Activated CD8-positive, alpha-beta memory T cell treated with anti-CD3 and anti-CD28 coated beads for 36 hours (primary cell): ENCODE measurements at regions not wholly inside any gene's neighbourhood (a gene's known extent, or its start where the extent isn't known, plus 50 kb on each side); places are given as distances from the start of the nearest gene placed in this dataset.
"Not testable (repeated sequence)": the region's sequence is repeated elsewhere in the genome, so short reads cannot be mapped to it uniquely, and the experiment has no call there.

Source experiments
- CTCF ChIA-PET: fragments of 350-600 bp; sonication (Branson Sonifier 250); formaldehyde crosslinking; loops from one replicate; lab custom pipeline; 2021; ENCODE audit warnings: antibody characterized with exemption; lab: Charles Lee
- POLR2A ChIA-PET: fragments of 350-600 bp; sonication (Branson Sonifier 250); formaldehyde crosslinking; loops from one replicate; lab custom pipeline; 2021; ENCODE audit warnings: antibody characterized with exemption; lab: Charles Lee

DNA sequence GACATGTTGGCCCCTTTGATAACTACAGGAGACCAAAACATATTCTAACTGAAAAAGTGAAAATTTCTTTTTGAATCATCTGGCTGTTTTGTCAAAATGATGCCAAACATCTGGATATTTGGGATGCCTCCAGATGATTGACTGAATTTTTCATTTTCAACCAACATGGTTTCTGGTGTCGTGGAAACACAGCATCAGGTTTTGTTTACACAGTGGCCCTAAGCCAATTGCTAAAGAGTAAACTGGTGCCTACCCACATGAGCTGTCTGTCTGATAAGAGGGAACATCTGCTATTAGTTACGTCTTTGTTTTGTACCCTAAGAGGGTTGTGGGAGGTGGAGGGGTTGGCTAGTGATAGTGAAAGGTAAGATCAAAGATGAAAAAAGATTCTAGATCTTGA is 204.8 kb downstream of the KCNK2 start:
- ChIA-PET POLR2A (no interaction called here), CTCF (no interaction called here)

DNA sequence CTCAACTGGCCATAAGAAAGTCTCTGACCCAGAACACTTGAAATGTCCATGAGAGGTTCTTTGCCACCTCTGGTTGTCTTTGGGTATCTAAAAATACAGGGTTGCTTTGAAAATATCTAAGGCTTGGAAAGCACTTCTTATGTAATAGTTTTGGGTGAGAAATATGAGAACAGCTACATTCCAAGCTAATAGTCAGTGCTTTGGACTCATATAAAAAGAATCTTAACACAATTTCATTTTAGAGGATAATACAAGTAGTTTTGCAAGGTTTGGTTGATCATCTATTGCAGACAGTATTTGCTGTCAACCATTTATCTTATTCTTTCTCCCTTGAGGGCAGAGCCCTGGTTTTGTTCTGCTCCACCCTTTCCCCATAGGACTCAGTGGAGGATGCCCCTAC is 207.5 kb downstream of the KCNK2 start:
- CTCF ChIA-PET = no interaction called here
- POLR2A ChIA-PET = no interaction called here

GRCh38 chr1:215292932-215293331 is 210.4 kb downstream of the KCNK2 start:
- POLR2A ChIA-PET = no interaction called here
- CTCF ChIA-PET = no interaction called here

GRCh38 chr1:215306426-215306825 is 223.9 kb downstream of the KCNK2 start:
- CTCF ChIA-PET = no interaction called here
- POLR2A ChIA-PET = no interaction called here

DNA sequence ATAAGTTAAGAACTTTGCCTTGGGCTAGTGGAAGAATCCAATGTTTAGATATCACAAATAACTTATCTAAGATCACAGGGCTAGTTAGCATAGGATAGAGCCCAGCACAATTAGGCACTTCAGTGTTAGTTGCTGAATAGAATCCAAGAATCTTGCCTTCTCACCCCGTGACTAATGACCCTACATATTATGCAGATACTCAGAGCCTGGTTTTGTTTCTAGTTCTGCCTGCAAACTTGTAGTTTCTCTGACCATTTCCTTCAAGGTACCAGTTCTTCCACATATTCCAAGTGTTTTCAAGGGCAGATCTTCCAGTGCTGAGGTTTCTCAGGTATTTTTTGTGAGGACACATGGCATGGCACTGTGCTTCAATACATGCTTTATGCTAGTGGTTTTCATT is 239.3 kb downstream of the KCNK2 start:
- CTCF ChIA-PET = no interaction called here
- POLR2A ChIA-PET = no interaction called here

DNA sequence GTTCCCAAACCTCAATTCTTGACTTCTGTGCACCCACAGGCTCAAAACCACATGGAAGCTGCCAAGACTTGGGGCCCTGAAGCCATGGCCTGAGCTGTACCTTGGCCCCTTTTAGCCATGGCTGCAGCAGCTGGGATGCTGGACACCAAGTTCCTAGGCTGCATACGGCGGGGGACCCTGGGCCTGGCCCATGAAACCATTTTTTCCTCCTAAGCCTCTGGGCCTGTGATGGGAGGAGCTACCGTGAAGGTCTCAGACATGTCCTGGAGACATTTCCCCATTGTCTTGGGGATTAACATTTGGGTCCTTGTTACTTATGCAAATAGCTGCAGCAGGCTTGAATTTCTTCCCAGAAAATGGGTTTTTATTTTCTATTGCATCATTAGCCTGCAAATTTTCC is 241.5 kb downstream of the KCNK2 start:
- POLR2A ChIA-PET, CTCF ChIA-PET: not testable (repeated sequence)

DNA sequence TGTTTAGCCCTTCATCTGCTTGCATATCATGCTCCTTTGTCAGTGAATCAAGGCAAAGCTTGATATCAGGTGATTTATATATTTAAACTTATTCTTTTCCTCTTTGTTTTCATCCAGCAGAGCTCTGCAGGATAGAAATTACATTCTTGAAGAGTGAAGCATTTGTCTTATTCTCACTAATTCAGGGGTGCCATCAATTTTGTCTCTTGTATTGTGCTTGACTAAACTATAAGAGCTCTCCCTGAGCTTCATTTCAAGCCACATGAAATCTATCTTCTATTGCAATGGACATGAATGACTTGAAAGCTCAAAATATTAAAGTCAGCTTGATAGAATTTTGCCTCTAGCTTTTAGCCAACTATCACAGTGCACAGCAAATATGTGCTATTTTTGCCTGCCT is 236.7 kb upstream of the KCTD3 start:
- ChIA-PET CTCF (no interaction called here), POLR2A (no interaction called here)

DNA sequence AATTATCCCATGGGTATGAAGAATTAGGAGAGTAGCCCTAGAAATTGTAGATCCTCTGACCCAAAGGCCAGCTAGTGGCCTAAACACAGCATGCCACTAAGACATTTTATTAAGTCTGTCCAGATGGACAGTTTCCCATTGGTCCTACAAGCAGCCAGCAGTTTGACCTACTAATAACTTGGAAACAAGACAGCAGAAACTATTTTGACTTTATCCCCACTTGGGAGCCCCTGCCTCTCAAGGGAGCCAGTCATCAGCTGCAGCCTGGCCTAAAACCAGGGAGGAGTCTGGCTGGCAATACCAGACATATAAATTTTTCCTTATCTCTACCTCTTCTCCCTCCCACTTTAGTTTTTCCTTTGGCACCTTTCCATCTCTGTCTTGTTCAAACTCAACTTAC is 222.6 kb upstream of the KCTD3 start:
- POLR2A ChIA-PET = no interaction called here
- CTCF ChIA-PET = no interaction called here

DNA sequence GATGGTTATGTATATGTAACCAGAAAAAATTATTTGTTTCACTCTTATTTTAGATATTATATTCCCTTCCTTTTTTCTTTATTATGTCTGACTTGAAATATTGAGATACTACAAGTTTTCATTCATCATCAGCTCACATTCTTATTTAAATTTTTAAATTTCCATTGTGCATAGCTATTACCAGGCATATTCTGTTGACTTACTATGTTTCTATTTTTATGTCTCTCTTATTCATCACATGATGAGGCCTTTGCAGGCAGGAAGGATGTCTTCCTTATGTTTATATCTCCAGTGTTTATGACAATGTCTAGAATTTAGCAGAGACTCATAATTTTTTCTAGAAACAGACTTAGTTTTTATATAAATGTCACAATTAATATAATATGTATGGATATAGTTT is 221.9 kb upstream of the KCTD3 start:
- ChIA-PET CTCF (no interaction called here), POLR2A (no interaction called here)

GRCh38 chr1:215345766-215346165 is 221.3 kb upstream of the KCTD3 start:
- ChIA-PET POLR2A (no interaction called here), CTCF (no interaction called here)

DNA sequence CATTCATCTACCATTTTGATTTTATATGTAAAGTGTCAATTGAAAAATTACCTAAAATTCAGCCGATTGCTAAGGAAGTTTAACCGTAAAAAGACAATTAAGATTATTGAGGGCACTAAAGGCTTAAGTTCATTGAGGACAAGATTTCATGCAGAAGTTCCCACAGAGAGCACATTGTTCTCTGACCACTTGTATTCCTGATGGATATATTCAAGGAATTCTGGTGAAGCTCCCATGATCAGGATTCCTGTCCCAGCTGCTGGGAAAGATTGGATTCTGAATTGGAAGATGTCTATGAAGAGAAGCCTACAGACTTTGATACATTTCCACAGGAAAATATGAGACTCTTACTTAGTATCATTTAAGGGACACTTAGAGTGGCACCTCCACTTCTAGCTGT is 209.2 kb upstream of the KCTD3 start:
- ChIA-PET CTCF (no interaction called here), POLR2A (no interaction called here)

- ChIA-PET CTCF (no interaction called here), POLR2A (no interaction called here)
These were observed 208.7 kb upstream of the KCTD3 start for GRCh38 chr1:215358356-215358755.

DNA sequence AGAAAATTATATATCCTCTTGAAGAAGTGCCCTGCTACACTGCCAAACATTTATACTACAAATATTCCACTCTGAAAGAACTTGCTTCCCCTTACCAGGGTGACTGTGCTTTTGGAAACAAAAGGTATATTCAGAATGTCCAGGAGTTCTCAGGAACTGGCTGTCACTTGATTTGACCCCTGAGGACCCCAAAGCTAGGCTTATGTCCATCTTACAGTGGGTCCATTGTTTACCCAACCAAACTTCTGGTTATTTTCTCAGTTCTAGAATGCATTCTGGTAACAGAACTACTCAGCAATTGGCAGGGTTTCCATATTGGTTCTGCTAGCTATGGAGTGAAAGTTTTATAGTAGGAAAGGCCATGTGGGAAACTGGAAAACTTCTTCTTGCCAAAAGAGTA is 207.1 kb upstream of the KCTD3 start:
- ChIA-PET CTCF (no interaction called here), POLR2A (no interaction called here)

DNA sequence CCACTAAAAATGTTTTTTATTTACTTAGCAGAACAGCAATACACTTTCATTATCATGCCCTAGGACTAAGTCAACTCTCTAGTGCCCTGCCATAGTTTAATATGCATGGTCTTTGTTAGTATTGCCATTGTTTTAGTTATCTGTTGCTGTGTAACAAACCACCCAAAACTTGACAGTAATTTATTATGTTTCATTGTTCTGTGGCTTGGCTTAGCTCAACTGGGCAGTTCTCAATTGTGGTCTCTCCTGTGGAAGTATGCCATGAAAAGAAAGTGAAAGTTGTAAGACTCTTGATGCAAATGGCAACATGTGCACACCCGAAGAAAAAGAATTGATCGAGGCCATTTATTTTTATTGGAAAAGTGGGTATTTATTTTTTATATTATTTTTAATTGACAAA is 206.3 kb upstream of the KCTD3 start:
- ChIA-PET CTCF (no interaction called here), POLR2A (interaction anchor here (0.7 kb wide), 1 partner anchor 9 kb away, joined by 3 read pairs; no protein-coding TSS in a partner anchor)

DNA sequence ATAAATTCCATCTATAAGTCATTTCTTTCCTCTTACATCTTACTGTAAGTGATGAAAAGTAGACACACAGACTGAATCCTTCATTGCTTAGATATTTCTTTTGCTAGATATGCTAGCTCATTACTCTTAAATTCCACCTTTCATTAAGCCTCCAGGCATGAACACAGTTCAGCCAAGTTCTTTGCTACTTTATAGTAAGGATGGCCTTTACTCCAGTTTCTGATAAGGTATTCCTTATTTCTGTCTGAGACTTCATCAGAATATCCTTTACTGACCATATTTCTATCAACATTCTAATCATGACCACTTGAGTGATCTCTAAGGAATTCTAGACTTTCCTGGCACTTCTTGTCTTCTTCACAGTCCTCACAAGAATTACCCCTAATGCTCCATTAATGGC is 191.7 kb upstream of the KCTD3 start:
- POLR2A ChIA-PET = no interaction called here

GRCh38 chr1:215376544-215377264 is 190.4 kb upstream of the KCTD3 start:
- POLR2A ChIA-PET = no interaction called here

More for the DNA sequence above, 191.7 kb upstream of the KCTD3 start:
- CTCF ChIA-PET = no interaction called here

DNA sequence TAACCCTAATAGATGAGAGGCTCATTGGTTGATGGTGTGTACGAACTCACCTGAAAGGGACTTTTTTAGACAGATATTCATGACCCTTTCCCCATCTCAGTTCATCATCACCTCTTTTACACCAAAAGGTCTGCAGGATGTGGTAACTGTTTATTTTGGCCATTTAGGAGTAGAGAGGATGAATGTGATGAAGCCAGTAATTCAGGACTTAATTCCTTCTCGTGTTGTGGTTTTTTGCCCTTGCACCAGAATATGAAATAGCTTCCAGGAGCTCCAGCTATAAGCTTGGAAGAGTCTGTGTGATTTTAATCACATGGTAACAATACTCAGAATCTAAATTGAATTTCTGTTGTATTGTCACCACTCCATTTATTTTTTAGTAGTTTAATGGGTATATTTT is 189.4 kb upstream of the KCTD3 start:
- POLR2A ChIA-PET = no interaction called here

More at GRCh38 chr1:215376544-215377264, 190.4 kb upstream of the KCTD3 start:
- CTCF ChIA-PET = no interaction called here

DNA sequence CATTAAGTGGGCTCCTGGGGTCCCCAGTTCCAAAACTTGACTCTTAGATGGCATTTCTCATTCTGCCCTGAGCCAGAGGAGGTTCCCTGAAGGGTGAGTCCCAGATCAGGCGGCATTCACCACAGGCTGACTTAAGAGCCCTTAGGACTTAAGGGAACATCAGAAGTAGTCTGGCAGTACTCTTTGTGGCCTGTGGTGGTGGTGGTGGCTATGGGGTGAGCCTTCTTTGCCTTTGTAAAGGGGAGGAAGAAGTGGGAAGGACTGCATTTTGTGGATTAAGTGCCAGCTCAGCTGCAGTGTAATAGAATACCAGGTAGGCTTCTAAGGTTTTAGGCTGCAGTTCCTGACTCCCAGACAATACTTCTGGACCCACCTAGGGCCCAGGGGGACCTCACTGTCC is 186.5 kb upstream of the KCTD3 start:
- ChIA-PET POLR2A (no interaction called here), CTCF (no interaction called here)

More for the DNA sequence above, 189.4 kb upstream of the KCTD3 start:
- CTCF ChIA-PET = no interaction called here

DNA sequence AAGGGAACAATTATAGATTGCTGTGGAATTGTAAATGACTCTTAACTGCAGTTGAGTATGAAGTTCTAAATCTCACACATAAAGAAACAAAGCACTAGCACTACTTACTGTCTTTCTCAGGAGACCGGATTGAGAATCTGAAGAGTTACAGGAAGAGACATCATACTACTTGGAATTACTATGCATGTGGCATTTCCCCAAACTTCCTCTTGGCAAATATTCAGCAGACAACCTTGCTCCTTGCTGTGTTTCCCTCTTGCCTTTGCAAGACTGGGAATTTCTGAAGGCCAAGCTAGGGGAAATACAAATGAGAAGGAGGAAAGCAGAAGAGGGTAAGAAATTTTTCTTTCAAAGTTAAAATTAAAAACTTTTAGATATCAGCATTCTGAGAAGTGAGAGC is 173.6 kb upstream of the KCTD3 start:
- ChIA-PET CTCF (no interaction called here), POLR2A (no interaction called here)

GRCh38 chr1:215394084-215394991 is 172.8 kb upstream of the KCTD3 start:
- CTCF ChIA-PET = no interaction called here
- POLR2A ChIA-PET = no interaction called here

DNA sequence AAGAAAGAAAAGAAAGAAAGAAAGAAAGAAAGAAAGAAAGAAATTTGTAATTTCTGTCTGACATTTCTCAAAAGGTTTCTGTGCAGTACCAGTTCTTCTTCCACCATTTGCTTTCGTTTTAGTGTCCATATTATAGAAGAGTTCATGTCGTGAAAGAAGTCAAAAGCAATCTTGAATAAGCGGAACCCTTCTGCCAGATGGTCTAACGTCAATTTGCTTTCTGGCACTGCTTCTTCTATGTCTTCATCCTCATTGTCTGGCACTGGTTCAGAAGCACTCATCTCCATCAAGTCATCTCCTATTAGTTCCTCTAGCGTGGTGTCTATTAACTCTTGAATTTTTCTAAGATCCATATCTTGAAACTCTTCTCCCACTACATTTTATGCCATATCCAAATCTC is 170.0 kb upstream of the KCTD3 start:
- ChIA-PET POLR2A (no interaction called here), CTCF (no interaction called here)
